Tibial nerve (tissue), 4 donors: ENCODE measurements at regions not wholly inside any gene's neighbourhood (a gene's known extent, or its start where the extent isn't known, plus 50 kb on each side); places are given as distances from the start of the nearest gene placed in this dataset.

Experiments
- DNase-seq, 2 donors: peaks; one replicate each; pipeline ENCODE4 v3.0.0-alpha.2; 2019; ENCODE audit warnings: low spot score in 2 of 2
- H3K27ac ChIP-seq, 4 donors: fragments of 200-600 bp; sonication (generic) in 3 of 4; one replicate each; pipeline ENCODE4 v1.5.1; 2017 to 2019; ENCODE audit warnings: mild to moderate bottlenecking in 1 of 4
- H3K27me3 ChIP-seq, 2 donors: fragments of 200-600 bp; sonication (generic) in 1 of 2; one replicate each; pipeline versions ENCODE4 v1.5.1 to v1.6.0; 2017 to 2019
- H3K36me3 ChIP-seq, 3 donors: fragments of 200-600 bp; sonication (generic); one replicate each; pipeline ENCODE4 v1.5.1; 2018 to 2019
- H3K4me1 ChIP-seq, 4 donors: fragments of 200-600 bp; sonication (generic) in 3 of 4; one replicate each; pipeline ENCODE4 v1.5.1; 2017 to 2019
- H3K4me3 ChIP-seq, 4 donors: fragments of 200-600 bp; sonication (generic) in 3 of 4; one replicate each; pipeline ENCODE4 v1.5.1; 2017 to 2019; ENCODE audit warnings: mild to moderate bottlenecking in 1 of 4, moderate library complexity in 1 of 4
- H3K9me3 ChIP-seq, 4 donors: fragments of 200-600 bp; sonication (generic) in 3 of 4; one replicate each; pipeline ENCODE4 v1.5.1; 2017 to 2019
- EP300 ChIP-seq, 2 donors: sonication (generic); formaldehyde crosslinking; IDR thresholded peaks; one replicate each; pipeline ENCODE4 v1.6.1; 2017; ENCODE audit warnings: antibody characterized with exemption in 2 of 2, mild to moderate bottlenecking in 1 of 2
- POLR2A ChIP-seq, 2 donors: fragments of 450-650 bp; IDR thresholded peaks; one replicate each; pipeline ENCODE4 v1.6.1; 2017; ENCODE audit warnings: antibody characterized with exemption in 2 of 2, mild to moderate bottlenecking in 2 of 2, moderate library complexity in 2 of 2
- WGBS, 2 donors: methylation state at CpG; one replicate each; pipeline ENCODE4 v1.1.5; 2018; 5-methylcytosine and 5-hydroxymethylcytosine counted together
- TF ChIP-seq, protein P1 (sequence below), 5 experiments: fragments of 200-600 bp in 3 of 5; fragments of 450-650 bp in 2 of 5; sonication (generic) in 3 of 5; IDR thresholded peaks; one replicate each; pipeline ENCODE4 v1.5.1; 2016 to 2019; ENCODE audit warnings: antibody characterized with exemption in 5 of 5, mild to moderate bottlenecking in 3 of 5, moderate library complexity in 2 of 5

DNA sequence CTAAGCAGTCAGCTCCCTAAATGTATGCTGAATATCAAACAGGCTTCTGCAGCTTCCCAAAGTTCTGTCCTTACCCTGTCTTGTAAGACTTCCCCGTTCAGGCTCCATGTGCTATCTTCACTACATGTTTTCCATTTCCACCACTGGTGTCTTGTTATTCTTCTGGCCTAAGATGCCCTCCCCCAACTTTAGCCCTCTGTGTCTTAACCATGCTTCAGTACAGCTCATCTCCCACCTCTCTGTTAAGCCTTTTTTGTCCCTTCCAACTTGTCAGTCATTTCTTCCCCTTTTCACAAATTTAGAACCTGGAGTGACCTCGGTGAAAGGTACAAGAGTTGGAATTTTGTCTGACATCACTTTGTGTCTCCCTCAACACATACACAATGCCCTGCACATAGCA lies 151.7 kb upstream of the TBL1XR1 start:
- Histone ChIP-seq H3K27me3 (no peaks in the 10 kb centered on the region), H3K36me3 (no peaks in the 10 kb centered on the region), H3K9me3 (no peaks in the 10 kb centered on the region), H3K27ac (no peak overlapping the region), H3K4me3 (no peak overlapping the region), H3K4me1 (peaks cover 0 to 25% (median 22%) of the 10 kb centered on the region in 4 donors)
- WGBS, 2 donors: 73 to 84% methylated on average over 2 of the region's 2 CpGs
- no peak for DNase-seq
- TF ChIP-seq, protein P1, sequence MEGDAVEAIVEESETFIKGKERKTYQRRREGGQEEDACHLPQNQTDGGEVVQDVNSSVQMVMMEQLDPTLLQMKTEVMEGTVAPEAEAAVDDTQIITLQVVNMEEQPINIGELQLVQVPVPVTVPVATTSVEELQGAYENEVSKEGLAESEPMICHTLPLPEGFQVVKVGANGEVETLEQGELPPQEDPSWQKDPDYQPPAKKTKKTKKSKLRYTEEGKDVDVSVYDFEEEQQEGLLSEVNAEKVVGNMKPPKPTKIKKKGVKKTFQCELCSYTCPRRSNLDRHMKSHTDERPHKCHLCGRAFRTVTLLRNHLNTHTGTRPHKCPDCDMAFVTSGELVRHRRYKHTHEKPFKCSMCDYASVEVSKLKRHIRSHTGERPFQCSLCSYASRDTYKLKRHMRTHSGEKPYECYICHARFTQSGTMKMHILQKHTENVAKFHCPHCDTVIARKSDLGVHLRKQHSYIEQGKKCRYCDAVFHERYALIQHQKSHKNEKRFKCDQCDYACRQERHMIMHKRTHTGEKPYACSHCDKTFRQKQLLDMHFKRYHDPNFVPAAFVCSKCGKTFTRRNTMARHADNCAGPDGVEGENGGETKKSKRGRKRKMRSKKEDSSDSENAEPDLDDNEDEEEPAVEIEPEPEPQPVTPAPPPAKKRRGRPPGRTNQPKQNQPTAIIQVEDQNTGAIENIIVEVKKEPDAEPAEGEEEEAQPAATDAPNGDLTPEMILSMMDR (IDR thresholded peaks at IDR 0.05): no peak
- TF ChIP-seq EP300 (IDR thresholded peaks at IDR 0.05): no peak
- no peak for TF ChIP-seq POLR2A (IDR thresholded peaks at IDR 0.05)

DNA sequence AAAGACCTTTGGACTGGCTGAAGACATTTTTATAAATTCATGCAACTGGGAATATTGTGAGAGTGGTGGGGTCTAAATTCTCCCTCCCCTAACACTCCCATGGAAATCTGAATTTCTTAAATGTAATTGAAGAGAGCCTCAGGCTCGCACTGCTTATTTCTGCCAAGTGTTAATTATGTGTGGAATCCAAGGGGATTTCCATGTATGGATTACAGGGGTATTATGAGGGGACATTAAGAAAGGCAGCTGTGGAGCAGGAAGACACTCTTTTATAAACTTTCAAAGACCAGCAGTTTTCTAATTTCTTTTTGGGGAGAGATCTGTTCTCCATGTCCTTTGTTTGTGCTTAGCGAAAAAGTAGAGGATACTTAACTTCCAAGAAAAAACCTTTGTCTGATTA lies 152.1 kb upstream of the TBL1XR1 start:
- H3K27ac ChIP-seq: no peak overlapping the region
- peaks cover 0 to 22% (median 20%) of the 10 kb centered on the region in 4 donors for H3K4me1 ChIP-seq
- DNase-seq: no peak
- no peaks in the 10 kb centered on the region for H3K9me3 ChIP-seq
- no peak overlapping the region for H3K4me3 ChIP-seq
- TF ChIP-seq POLR2A (IDR thresholded peaks at IDR 0.05): no peak
- TF ChIP-seq, protein P1 (IDR thresholded peaks at IDR 0.05): no peak
- no peak for TF ChIP-seq EP300 (IDR thresholded peaks at IDR 0.05)
- no peaks in the 10 kb centered on the region for H3K36me3 ChIP-seq
- 73 to 88% methylated on average over 2 of the region's 2 CpGs for WGBS, 2 donors
- no peaks in the 10 kb centered on the region for H3K27me3 ChIP-seq

DNA sequence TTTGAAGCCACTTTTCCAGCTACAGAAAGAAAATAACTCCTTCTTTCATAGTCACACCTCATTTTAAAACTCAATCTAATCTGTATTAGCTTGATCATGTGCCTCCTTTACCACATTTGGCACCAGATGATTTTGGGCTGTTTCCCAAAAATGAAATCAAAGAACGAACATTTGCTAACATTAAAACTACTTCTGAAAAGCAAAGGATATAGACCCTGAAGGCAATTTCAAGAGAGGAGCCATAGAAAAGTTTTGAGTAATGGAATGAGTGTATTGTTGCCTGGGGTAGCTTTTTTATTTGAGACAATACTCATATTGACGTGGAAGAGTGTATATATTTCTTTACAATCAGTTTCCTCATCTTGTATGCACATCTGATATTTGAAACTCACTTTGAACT lies 152.8 kb upstream of the TBL1XR1 start:
- TF ChIP-seq EP300 (IDR thresholded peaks at IDR 0.05) (no peak), POLR2A (IDR thresholded peaks at IDR 0.05) (no peak)
- TF ChIP-seq, protein P1 (IDR thresholded peaks at IDR 0.05): no peak
- H3K27me3 ChIP-seq: no peaks in the 10 kb centered on the region
- no peak overlapping the region for H3K4me3 ChIP-seq
- peaks cover 0 to 15% (median 13%) of the 10 kb centered on the region in 4 donors for H3K4me1 ChIP-seq
- H3K27ac ChIP-seq: no peak overlapping the region
- H3K36me3 ChIP-seq: no peaks in the 10 kb centered on the region
- WGBS, 2 donors: 56 to 57% methylated on average over 2 of the region's 2 CpGs
- no peaks in the 10 kb centered on the region for H3K9me3 ChIP-seq
- no peak for DNase-seq

- Histone ChIP-seq H3K4me1 (peaks cover 0 to 6% (median 2%) of the 10 kb centered on the region in 4 donors), H3K27ac (no peak overlapping the region), H3K27me3 (no peaks in the 10 kb centered on the region), H3K9me3 (no peaks in the 10 kb centered on the region), H3K4me3 (no peak overlapping the region), H3K36me3 (no peaks in the 10 kb centered on the region)
- no peak for DNase-seq
- WGBS, 2 donors: 92 to 97% methylated on average over 1 of the region's 1 CpG
- TF ChIP-seq, protein P1 (IDR thresholded peaks at IDR 0.05): no peak
- TF ChIP-seq EP300 (IDR thresholded peaks at IDR 0.05) (no peak), POLR2A (IDR thresholded peaks at IDR 0.05) (no peak)
These were observed 153.9 kb upstream of the TBL1XR1 start for GRCh38 chr3:177351206-177351605.

DNA sequence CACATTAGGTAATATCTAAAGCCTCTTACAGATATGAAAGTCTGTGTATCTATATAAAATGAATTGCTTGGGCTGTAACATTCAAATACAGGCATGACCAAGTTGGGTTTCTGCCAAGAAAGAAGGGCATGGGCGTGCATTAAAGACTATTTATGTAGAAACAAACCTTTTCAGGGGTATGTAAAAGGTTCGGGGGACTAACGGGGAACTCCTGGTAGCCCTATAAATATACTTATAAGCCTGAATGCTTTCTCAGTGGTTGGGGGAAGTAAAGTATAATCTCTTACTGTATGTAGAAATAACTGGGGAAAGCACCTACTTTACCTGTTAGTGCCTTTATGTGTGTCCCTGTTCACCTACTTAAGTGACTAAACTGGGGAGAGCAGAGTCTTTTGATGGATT lies 154.5 kb upstream of the TBL1XR1 start:
- TF ChIP-seq POLR2A (IDR thresholded peaks at IDR 0.05): no peak
- TF ChIP-seq, protein P1 (IDR thresholded peaks at IDR 0.05): no peak
- no peak for TF ChIP-seq EP300 (IDR thresholded peaks at IDR 0.05)
- DNase-seq: no peak
- no peaks in the 10 kb centered on the region for H3K9me3 ChIP-seq
- 86 to 91% methylated on average over 3 of the region's 3 CpGs for WGBS, 2 donors
- H3K27ac ChIP-seq: no peak overlapping the region
- H3K36me3 ChIP-seq: no peaks in the 10 kb centered on the region
- no peaks in the 10 kb centered on the region for H3K27me3 ChIP-seq
- no peak overlapping the region for H3K4me3 ChIP-seq
- H3K4me1 ChIP-seq: peaks cover 0 to 6% (median 3%) of the 10 kb centered on the region in 4 donors
